Loucy (cell line): ENCODE measurements at regions not wholly inside any gene's neighbourhood (a gene's known extent, or its start where the extent isn't known, plus 50 kb on each side); places are given as distances from the start of the nearest gene placed in this dataset.

Source experiments
- H2AFZ ChIP-seq: fragments of 200-600 bp; sonication (generic); 2 replicates; pipeline ENCODE4 v1.6.0; 2016; ENCODE audit warnings: antibody characterized with exemption, mild to moderate bottlenecking, low read length, moderate library complexity
- H3F3A ChIP-seq: fragments of 200-600 bp; 2 replicates; pipeline ENCODE4 v1.6.0; 2016; ENCODE audit warnings: antibody characterized with exemption, low read depth, mild to moderate bottlenecking
- H3K27me3 ChIP-seq: fragments of 200-600 bp; sonication (generic); 2 replicates; pipeline ENCODE4 v1.6.1; 2014; ENCODE audit warnings: low read length, mild to moderate bottlenecking; ENCODE audit not compliant: insufficient read depth, poor library complexity, severe bottlenecking
- H3K36me3 ChIP-seq: fragments of 200-600 bp; sonication (generic); 2 replicates; pipeline ENCODE4 v1.6.1; 2016; ENCODE audit warnings: low read length; ENCODE audit not compliant: insufficient read depth
- H3K4me1 ChIP-seq: fragments of 200-600 bp; sonication (generic); 2 replicates; pipeline ENCODE4 v1.5.1; 2014; ENCODE audit warnings: low read length, mild to moderate bottlenecking; ENCODE audit not compliant: insufficient read depth, poor library complexity, severe bottlenecking
- H3K4me2 ChIP-seq: fragments of 200-600 bp; sonication (generic); 2 replicates; pipeline ENCODE4 v1.6.0; 2014; ENCODE audit warnings: antibody characterized with exemption, low read length, low read depth, mild to moderate bottlenecking; ENCODE audit not compliant: poor library complexity, severe bottlenecking
- H3K4me3 ChIP-seq: fragments of 200-600 bp; sonication (generic); 2 replicates; pipeline ENCODE4 v1.5.1; 2014; ENCODE audit warnings: low read length, mild to moderate bottlenecking, mixed read lengths; ENCODE audit not compliant: poor library complexity, severe bottlenecking
- H3K79me2 ChIP-seq: fragments of 200-600 bp; sonication (generic); 2 replicates; pipeline ENCODE4 v1.6.1; 2014; ENCODE audit warnings: low read length; ENCODE audit not compliant: insufficient read depth
- H3K9ac ChIP-seq: fragments of 200-600 bp; sonication (generic); 2 replicates; pipeline ENCODE4 v1.6.0; 2014; ENCODE audit warnings: mild to moderate bottlenecking, low read depth, low read length, moderate library complexity; ENCODE audit not compliant: poor library complexity, severe bottlenecking
- H3K9me2 ChIP-seq: fragments of 200-600 bp; sonication (generic); replicated peaks from 2 replicates; pipeline ENCODE4 v1.6.1; 2016; ENCODE audit warnings: low read depth, low read length, mixed read lengths
- H3K9me3 ChIP-seq: fragments of 200-600 bp; sonication (generic); 2 replicates; pipeline ENCODE4 v1.6.1; 2014; ENCODE audit warnings: mild to moderate bottlenecking, antibody characterized with exemption, low read length, low read depth; ENCODE audit not compliant: insufficient read depth
- H4K20me1 ChIP-seq: fragments of 200-600 bp; sonication (generic); 2 replicates; pipeline ENCODE4 v1.6.0; 2014; ENCODE audit warnings: antibody characterized with exemption, low read length, mild to moderate bottlenecking; ENCODE audit not compliant: insufficient read depth, poor library complexity, severe bottlenecking
- EZH2phosphoT487 ChIP-seq: fragments of 200-600 bp; IDR thresholded peaks from 2 replicates; pipeline ENCODE4 v1.6.1; 2018; ENCODE audit warnings: antibody characterized with exemption, mild to moderate bottlenecking, moderate library complexity, borderline replicate concordance
- TF ChIP-seq, protein P1 (sequence below): fragments of 200-600 bp; sonication (generic); conservative IDR thresholded peaks from 2 replicates; pipeline ENCODE4 v1.5.1; 2014; ENCODE audit warnings: mild to moderate bottlenecking, antibody characterized with exemption, low read length

DNA sequence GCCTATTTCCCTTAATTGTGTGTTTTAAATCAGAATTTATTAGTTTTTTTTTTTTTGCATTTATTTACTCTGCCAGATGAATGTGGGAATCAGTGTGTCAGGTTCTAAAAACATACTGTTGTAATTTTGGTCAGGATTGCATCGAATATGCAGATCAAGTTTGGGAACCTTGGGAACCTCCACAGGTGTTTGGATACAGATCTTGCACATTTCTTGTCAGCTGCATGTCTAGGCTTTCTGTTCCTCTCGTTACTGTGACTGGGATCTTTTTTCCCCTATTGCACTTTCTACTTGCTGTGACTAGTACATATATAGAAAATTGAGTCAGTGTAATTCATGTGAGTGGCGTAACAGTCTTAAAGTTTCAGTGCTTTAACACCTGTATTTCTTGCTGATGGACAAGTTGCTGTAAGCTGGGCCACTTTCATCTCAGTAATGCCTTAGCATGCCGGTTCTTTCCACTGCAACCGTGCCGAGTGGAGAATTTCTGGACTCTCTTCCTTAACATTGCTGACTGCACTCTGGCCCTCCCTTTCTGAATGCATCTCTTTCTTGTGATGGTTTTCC is 112.5 kb downstream of the TENT4A start:
- no peaks in the 10 kb centered on the region for H3K36me3 ChIP-seq
- no peak overlapping the region for H3K4me2 ChIP-seq
- H3K9ac ChIP-seq, result no peak overlapping the region
- H4K20me1 ChIP-seq, result no peaks in the 10 kb centered on the region
- no peak overlapping the region for H3K4me3 ChIP-seq
- H3K4me1 ChIP-seq, result no peaks in the 10 kb centered on the region
- no peaks in the 10 kb centered on the region for H3K79me2 ChIP-seq
- TF ChIP-seq, protein P1, sequence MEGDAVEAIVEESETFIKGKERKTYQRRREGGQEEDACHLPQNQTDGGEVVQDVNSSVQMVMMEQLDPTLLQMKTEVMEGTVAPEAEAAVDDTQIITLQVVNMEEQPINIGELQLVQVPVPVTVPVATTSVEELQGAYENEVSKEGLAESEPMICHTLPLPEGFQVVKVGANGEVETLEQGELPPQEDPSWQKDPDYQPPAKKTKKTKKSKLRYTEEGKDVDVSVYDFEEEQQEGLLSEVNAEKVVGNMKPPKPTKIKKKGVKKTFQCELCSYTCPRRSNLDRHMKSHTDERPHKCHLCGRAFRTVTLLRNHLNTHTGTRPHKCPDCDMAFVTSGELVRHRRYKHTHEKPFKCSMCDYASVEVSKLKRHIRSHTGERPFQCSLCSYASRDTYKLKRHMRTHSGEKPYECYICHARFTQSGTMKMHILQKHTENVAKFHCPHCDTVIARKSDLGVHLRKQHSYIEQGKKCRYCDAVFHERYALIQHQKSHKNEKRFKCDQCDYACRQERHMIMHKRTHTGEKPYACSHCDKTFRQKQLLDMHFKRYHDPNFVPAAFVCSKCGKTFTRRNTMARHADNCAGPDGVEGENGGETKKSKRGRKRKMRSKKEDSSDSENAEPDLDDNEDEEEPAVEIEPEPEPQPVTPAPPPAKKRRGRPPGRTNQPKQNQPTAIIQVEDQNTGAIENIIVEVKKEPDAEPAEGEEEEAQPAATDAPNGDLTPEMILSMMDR, result no peak
- no peaks in the 10 kb centered on the region for H3K9me2 ChIP-seq
- no peaks in the 10 kb centered on the region for H3K27me3 ChIP-seq
- no peaks in the 10 kb centered on the region for H3F3A ChIP-seq
- H2AFZ ChIP-seq, result no peak overlapping the region
- no peaks in the 10 kb centered on the region for H3K9me3 ChIP-seq

DNA sequence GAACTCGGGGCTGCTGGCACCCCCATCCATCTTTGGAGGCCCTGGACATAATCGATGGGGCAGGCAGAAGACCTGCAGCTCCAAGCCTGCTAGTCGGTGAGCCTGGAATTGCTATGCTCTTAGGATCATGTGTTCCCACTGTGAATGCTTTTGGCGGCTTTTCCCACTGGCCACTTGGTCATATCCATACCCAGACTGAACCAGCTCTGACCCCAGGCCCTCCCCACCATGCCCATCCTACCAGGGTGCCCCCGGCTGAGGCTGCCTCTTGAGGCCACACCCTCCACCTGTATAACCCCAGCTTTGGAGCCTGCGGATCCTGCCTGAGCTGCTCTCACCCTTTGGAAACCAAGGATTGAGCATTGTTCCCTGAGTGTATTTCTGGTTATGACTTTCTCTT is 113.5 kb downstream of the TENT4A start:
- H3F3A ChIP-seq, result no peaks in the 10 kb centered on the region
- no peak overlapping the region for H3K4me3 ChIP-seq
- no peak for TF ChIP-seq EZH2phosphoT487
- TF ChIP-seq, protein P1, result no peak
- H3K9ac ChIP-seq, result no peak overlapping the region
- H3K4me2 ChIP-seq, result no peak overlapping the region
- H3K27me3 ChIP-seq, result no peaks in the 10 kb centered on the region
- no peak overlapping the region for H2AFZ ChIP-seq
- H3K9me2 ChIP-seq, result no peaks in the 10 kb centered on the region
- no peaks in the 10 kb centered on the region for H3K9me3 ChIP-seq
- no peaks in the 10 kb centered on the region for H4K20me1 ChIP-seq
- H3K79me2 ChIP-seq, result no peaks in the 10 kb centered on the region
- H3K36me3 ChIP-seq, result no peaks in the 10 kb centered on the region
- H3K4me1 ChIP-seq, result no peaks in the 10 kb centered on the region

DNA sequence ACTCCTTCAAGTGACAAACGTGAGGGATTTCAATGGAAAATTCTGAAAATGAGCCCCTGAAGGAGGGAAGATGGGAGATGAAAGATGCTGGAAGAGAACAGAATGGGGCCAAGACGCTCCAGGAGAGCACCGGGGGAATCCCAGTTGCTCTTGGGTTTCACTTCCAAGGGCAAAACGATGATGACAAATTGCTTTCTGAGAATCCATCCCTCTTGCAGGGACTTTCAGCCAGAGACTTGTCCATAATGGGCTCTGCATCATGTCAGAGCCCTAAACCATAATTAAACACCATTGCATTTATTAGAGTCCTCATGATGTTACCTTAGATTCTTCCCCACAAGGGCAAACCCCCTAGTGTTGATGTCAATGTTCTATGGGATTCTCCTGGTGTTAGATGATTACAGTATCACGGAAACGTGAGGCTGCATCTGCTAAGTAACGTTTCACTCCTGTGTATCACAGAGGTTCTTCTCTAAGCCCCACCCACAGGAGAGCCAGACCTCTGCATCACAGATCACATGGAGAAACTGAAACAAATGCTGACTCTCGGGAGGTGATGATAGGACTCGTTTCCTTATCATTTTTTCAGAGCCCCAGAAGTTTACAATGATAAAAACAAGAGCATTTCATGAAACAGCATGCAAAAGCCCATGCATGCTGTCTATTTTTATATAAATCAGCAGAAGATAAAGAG is 114.4 kb downstream of the TENT4A start:
- H2AFZ ChIP-seq, result peak overlapping the region; percentile 68; the same call in 1 of the 2 replicates
- H3K79me2 ChIP-seq, result no peaks in the 10 kb centered on the region
- peak overlapping the region; percentile 41 for H3K4me3 ChIP-seq
- peak overlapping the region; percentile 53 for H3K4me2 ChIP-seq
- no peaks in the 10 kb centered on the region for H3K27me3 ChIP-seq
- H4K20me1 ChIP-seq, result no peaks in the 10 kb centered on the region
- H3K9me3 ChIP-seq, result no peaks in the 10 kb centered on the region
- TF ChIP-seq, protein P1, result no peak
- no peak for TF ChIP-seq EZH2phosphoT487
- no peaks in the 10 kb centered on the region for H3K36me3 ChIP-seq
- H3K9ac ChIP-seq, result no peak overlapping the region
- H3F3A ChIP-seq, result no peaks in the 10 kb centered on the region
- H3K9me2 ChIP-seq, result no peaks in the 10 kb centered on the region
- peaks cover 8% of the 10 kb centered on the region for H3K4me1 ChIP-seq
